ENCODE measurements at regions not wholly inside any gene's neighbourhood (a gene's known extent, or its start where the extent isn't known, plus 50 kb on each side); places are given as distances from the start of the nearest gene placed in this dataset.
A peak's percentile ranks its signal among the peaks of the same experiment; 100 is the strongest.
"Not testable (repeated sequence)": the region's sequence is repeated elsewhere in the genome, so short reads cannot be mapped to it uniquely, and the experiment has no call there.

- no peak for TF ChIP-seq CTCF (IDR thresholded peaks at IDR 0.05; ENCODE audit: insufficient read depth, low read depth, low read length, missing control alignments)
- DNase-seq (ENCODE audit: low read depth): no peak
- H3K4me3 ChIP-seq (ENCODE audit: low read depth, low read length): no peak overlapping the region
Measured at GRCh38 chr6:27163834-27164233, 83.7 kb upstream of the PRSS16 start.

DNA sequence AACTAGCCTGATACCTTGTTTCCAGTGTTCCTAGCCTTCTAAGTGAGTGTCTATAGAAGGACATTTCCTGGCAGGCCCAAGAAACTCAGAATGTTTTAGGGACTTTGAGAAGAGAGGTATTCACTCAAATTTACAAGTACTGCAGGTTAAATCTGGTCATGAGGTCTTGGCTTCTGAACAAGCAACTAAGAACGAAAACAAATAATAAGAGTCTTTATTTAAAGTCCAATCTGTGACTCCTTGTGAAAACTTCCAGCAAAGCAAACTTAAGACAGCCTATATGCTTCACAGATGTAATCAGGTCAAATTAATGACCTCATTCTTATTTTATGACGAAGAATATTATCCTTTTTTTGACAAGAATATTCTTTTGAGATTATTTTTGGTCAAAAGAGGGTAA is 79.4 kb upstream of the PRSS16 start:
- no peak for TF ChIP-seq CTCF (IDR thresholded peaks at IDR 0.05; ENCODE audit: insufficient read depth, low read depth, low read length, missing control alignments)
- no peak overlapping the region for H3K4me3 ChIP-seq (ENCODE audit: low read depth, low read length)
- no peak for DNase-seq (ENCODE audit: low read depth)

DNA sequence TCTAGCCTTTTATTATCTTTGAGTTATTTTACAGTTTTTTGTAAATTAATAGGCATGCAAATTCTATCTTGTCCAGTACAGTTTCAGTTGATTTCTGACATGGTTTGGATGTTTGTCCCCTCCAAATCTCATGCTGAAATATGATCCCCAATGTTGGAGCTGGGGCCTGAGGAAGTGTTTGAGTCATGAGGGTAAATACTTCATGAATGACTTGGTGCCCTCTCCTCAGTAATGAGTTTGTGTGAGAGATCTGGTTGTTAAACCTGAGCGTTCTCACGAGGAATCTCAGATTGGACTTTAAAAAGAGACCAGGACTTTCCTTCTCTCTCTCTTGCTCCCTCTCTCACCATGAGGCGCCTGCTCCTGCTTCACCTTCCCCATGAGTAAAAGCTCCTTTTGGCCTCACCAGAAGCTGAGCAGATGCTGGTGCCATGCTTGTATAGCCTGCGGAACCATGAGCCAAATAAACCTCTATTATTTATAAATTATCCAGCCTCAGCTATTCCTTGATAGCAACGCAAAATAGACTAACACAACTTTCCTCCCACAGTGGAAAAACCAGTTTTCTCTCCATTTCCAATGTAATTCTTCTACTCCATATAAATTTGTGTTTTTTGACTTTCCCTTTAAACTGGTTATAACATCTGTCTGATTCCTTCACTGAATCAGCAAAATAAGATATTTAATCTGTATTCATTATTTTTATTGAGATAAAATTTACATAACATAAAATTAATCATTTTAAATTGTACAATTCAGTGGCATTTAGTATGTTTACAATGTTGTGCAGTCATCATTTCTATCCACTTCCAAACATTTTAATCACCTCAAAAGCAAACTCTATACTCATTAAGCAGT is 78.7 kb upstream of the PRSS16 start:
- H3K4me3 ChIP-seq (ENCODE audit: low read depth, low read length): no peak overlapping the region
- no peak for TF ChIP-seq CTCF (IDR thresholded peaks at IDR 0.05; ENCODE audit: insufficient read depth, low read depth, low read length, missing control alignments)
- DNase-seq (ENCODE audit: low read depth): no peak

DNA sequence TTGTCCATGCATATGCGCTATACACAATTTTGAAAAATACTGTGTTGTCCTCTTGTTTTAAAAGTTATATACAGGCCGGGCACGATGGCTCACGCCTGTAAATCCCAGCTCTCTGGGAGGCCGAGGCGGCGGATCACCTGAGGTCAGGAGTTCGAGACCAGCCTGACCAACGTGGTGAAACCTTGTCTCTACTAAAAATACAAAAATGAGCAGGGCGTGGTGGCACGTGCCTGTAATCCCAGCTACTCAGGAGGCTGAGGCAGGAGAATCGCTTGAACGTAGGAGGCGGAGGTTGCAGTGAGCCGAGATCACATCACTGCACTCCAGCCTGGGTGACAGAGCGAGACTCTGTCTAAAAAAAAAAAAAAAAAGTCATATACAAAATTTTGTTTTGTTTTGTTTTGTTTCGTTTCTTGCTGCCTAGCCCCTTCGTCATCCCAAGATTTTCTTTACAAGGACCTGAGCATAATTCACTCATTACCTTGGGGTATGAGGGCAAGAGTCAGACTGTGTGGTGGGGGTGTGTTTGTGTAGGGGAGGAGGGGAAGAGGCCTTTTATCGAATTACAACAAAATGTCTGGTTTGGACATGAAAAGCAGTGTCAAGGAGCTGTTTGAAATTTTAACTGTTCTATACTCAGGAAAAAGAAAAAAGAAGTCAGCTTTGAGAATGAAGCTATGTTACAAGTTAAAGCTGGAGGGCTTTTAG is 74.8 kb upstream of the PRSS16 start:
- DNase-seq (ENCODE audit: low read depth); H3K4me3 ChIP-seq (ENCODE audit: low read depth, low read length): not testable (repeated sequence)

DNA sequence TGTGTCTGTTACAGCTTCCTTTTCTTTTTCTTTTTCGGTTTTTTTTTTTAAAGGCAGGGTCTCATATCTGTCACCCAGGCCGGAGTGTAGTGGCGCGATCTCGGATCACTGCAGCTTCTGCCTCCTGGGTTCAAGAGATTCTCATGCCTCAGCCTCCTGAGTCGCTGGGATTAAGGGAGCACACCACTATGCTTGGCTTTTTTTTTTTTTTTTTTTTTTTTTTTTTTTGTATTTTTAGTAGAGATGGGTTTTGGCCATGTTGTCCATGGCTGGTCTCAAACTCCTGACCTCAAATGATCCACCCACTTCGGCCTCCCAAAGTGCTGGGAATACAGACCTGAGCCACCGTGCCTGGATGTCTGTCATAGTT is 74.3 kb upstream of the PRSS16 start:
- DNase-seq (ENCODE audit: low read depth); H3K4me3 ChIP-seq (ENCODE audit: low read depth, low read length): not testable (repeated sequence)

DNA sequence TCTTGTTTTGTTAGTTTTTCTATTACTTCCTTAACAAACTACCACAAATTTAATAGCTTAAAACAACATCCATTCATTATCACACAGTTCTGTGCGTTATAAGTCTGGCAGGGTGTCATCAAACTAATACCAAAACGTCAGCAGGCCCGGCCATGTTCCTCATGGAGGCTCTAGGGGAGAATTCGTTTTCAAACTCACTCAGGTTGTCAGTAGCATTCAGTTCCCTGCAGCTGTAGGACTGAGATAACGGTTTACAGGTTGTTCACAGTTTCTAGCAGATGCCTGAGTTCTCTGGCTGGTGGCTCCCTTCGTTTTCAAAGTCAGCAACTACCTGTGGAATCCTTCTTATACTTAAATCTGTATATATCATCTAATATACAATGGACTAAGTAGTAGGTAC is 72.5 kb upstream of the PRSS16 start:
- DNase-seq (ENCODE audit: low read depth): no peak
- TF ChIP-seq CTCF (IDR thresholded peaks at IDR 0.05; ENCODE audit: insufficient read depth, low read depth, low read length, missing control alignments): no peak
- H3K4me3 ChIP-seq (ENCODE audit: low read depth, low read length): no peak overlapping the region

- TF ChIP-seq CTCF (IDR thresholded peaks at IDR 0.05; ENCODE audit: insufficient read depth, low read depth, low read length, missing control alignments): no peak
- no peak overlapping the region for H3K4me3 ChIP-seq (ENCODE audit: low read depth, low read length)
- DNase-seq (ENCODE audit: low read depth): peak; percentile 13
Measured at GRCh38 chr6:27176096-27176495, 71.4 kb upstream of the PRSS16 start.

All from GM12865 (cell line).